HG02610 (cell line): ENCODE measurements at regions not wholly inside any gene's neighbourhood (a gene's known extent, or its start where the extent isn't known, plus 50 kb on each side); places are given as distances from the start of the nearest gene placed in this dataset.
"Not testable (repeated sequence)": the region's sequence is repeated elsewhere in the genome, so short reads cannot be mapped to it uniquely, and the experiment has no call there.

Source experiments
- ATAC-seq: cut with Tn5 transposase; IDR thresholded peaks from one replicate; pipeline ENCODE4 v1.9.1; 2021; ENCODE audit warnings: mild to moderate bottlenecking, moderate library complexity; ENCODE audit not compliant: unreplicated experiment

- peak; percentile 41 for ATAC-seq
These were observed 193.8 kb upstream of the RND3 start for GRCh38 chr2:150681120-150681804.

GRCh38 chr2:150679456-150680120 is 192.1 kb upstream of the RND3 start:
- no peak for ATAC-seq

GRCh38 chr2:150677551-150677950 is 190.1 kb upstream of the RND3 start:
- no peak for ATAC-seq

GRCh38 chr2:150676747-150677383 is 189.4 kb upstream of the RND3 start:
- ATAC-seq, result no peak

- ATAC-seq, result no peak
These were observed 188.3 kb upstream of the RND3 start for GRCh38 chr2:150675807-150676206.

GRCh38 chr2:150674283-150674682 is 186.8 kb upstream of the RND3 start:
- no peak for ATAC-seq

- ATAC-seq, result no peak
These were observed 184.8 kb upstream of the RND3 start for GRCh38 chr2:150672311-150672710.

- no peak for ATAC-seq
These were observed 182.0 kb upstream of the RND3 start for GRCh38 chr2:150669492-150669891.

GRCh38 chr2:150667039-150667438 is 179.6 kb upstream of the RND3 start:
- not testable (repeated sequence) for ATAC-seq

- no peak for ATAC-seq
These were observed 175.7 kb upstream of the RND3 start for GRCh38 chr2:150663143-150663542.

GRCh38 chr2:150656002-150656401 is 168.5 kb upstream of the RND3 start:
- ATAC-seq, result no peak

GRCh38 chr2:150653351-150653750 is 165.9 kb upstream of the RND3 start:
- no peak for ATAC-seq

- no peak for ATAC-seq
These were observed 160.5 kb upstream of the RND3 start for GRCh38 chr2:150647943-150648342.

- ATAC-seq, result no peak
These were observed 159.3 kb upstream of the RND3 start for GRCh38 chr2:150646746-150647145.

- no peak for ATAC-seq
These were observed 157.0 kb upstream of the RND3 start for GRCh38 chr2:150644298-150645067.

- ATAC-seq, result no peak
These were observed 155.8 kb upstream of the RND3 start for GRCh38 chr2:150643114-150643725.

GRCh38 chr2:150640039-150640438 is 152.6 kb upstream of the RND3 start:
- no peak for ATAC-seq

- no peak for ATAC-seq
These were observed 151.9 kb upstream of the RND3 start for GRCh38 chr2:150639383-150639782.

- ATAC-seq, result no peak
These were observed 143.9 kb upstream of the RND3 start for GRCh38 chr2:150631236-150631821.

- no peak for ATAC-seq
These were observed 143.2 kb upstream of the RND3 start for GRCh38 chr2:150630587-150631235.
